ENCODE measurements at regions not wholly inside any gene's neighbourhood (a gene's known extent, or its start where the extent isn't known, plus 50 kb on each side); places are given as distances from the start of the nearest gene placed in this dataset.

DNA sequence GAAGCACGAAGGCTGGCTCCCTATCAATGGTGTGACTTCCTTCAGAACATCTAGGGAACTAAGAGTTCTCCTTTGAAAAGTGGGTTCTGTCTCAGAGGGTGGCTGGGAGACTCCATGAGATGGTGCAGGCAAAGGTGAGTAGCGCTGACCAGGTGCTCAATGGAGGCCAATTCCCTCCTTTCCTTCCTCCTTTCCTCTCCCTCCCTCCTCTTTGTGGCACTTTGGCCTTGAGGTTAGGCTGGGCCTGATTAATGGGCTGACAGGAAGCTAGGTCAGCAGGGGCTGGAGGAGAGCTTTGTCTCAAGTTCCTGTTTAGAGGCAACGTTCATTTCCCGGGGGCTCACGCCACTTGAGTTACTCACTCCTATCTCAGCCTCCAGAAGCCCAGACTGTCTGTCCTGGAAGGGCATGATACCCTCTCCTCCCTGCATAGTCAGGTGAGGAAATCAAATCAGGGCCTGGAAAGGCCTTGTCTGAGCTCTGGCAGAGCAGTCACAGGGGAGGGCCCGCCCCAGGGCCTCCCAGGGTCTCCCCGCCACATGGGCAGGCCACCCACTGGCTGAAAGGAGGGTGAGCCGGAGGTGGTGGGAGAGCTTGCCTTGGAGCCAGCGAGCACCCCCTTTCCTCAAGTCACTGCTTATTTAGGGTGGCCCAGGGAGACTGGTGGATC lies 58.4 kb upstream of the SSBP3 start:
- Histone ChIP-seq H3K36me3 (no peaks in the 10 kb centered on the region), H3K27me3 (replicated peaks) (no peaks in the 10 kb centered on the region), H3K4me3 (no peak overlapping the region), H3K4me1 (replicated peaks) (peaks cover 8% of the 10 kb centered on the region), H3K9me3 (replicated peaks) (no peaks in the 10 kb centered on the region), H3K27ac (no peak overlapping the region)
- DNase-seq (ENCODE audit: low read depth in 1 of 2, low spot score in 2 of 2), result no peak

- Histone ChIP-seq H3K9me3 (replicated peaks) (no peaks in the 10 kb centered on the region), H3K36me3 (no peaks in the 10 kb centered on the region), H3K27ac (no peak overlapping the region), H3K4me3 (no peak overlapping the region), H3K4me1 (replicated peaks) (peaks cover 8% of the 10 kb centered on the region), H3K27me3 (replicated peaks) (no peaks in the 10 kb centered on the region)
- no peak for DNase-seq (ENCODE audit: low read depth in 1 of 2, low spot score in 2 of 2)
These were observed 57.9 kb upstream of the SSBP3 start for GRCh38 chr1:54464031-54464476.

DNA sequence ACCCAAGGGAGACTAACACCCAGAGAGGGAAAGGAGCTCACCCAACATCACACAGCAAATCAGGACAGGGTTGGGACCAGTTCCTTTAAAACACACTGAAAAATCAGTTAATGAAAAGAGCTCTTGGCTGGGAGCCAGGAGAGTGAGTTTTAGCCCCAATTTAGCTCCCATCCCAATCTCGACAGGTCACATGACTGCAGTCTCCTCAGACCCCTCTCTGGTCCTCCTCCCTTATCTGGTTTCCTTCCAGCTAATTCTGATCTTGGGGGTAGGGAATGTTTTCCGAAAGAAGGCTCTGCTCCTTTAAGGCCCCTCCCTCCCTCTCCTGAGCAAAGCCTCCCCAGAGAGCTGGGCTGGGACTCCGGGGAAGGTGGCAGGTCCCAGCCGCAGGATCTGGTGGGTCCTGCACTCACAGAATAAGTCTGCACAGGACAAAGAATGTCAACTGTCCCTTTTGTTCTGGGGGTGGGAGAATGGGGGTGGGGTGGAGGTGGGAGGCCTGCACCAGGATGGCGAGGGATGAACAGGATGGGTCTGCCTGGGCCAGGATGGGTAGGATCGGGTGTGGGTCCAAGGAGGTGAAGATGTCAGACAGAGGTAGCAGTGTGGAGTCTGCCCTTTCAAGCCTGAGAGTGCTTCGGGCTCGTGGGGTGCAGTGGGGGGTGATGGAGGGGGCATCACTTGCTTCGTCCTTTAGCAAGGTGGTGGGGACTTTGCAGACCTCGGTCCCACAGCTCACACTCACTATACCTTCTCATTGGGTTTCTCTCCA lies 57.3 kb upstream of the SSBP3 start:
- Histone ChIP-seq H3K27ac (no peak overlapping the region), H3K9me3 (replicated peaks) (no peaks in the 10 kb centered on the region), H3K27me3 (replicated peaks) (no peaks in the 10 kb centered on the region), H3K4me3 (no peak overlapping the region), H3K4me1 (replicated peaks) (peaks cover 8% of the 10 kb centered on the region), H3K36me3 (no peaks in the 10 kb centered on the region)
- no peak for DNase-seq (ENCODE audit: low read depth in 1 of 2, low spot score in 2 of 2)

DNA sequence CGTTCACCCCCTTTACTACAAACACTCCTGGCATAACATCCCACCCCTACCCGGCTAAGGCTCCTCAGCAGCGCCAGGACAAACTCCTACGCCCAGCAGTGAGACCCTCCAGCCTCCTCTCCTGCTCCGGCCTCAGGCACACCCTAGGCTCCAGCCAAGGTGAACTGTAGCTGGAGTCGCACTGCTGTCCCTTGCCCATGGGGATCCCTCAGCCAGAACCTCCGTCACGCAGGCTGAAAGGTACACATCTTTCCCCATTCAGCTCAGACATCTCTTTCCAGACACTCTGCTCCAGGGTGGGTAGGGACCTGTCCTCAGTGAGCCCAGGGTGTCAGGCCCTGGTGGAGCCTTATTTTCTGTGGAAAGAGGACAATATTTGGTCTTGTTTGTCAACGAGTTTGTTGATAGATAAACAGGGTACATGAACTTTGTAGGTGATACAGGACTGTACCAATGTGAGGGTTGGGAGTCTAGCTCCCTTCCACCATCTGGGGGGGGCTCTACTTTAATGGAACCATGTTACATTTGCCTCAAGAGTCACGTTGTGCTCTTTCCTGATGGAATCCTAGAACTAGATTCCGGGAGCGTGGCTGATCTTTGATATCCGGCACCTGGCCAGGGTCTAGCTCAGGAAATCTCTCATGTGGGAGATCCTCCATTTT lies 56.5 kb upstream of the SSBP3 start:
- H3K4me3 ChIP-seq, result no peak overlapping the region
- no peaks in the 10 kb centered on the region for H3K9me3 ChIP-seq (replicated peaks)
- peaks cover 8% of the 10 kb centered on the region for H3K4me1 ChIP-seq (replicated peaks)
- no peaks in the 10 kb centered on the region for H3K27me3 ChIP-seq (replicated peaks)
- no peak for DNase-seq (ENCODE audit: low read depth in 1 of 2, low spot score in 2 of 2)
- H3K36me3 ChIP-seq, result no peaks in the 10 kb centered on the region
- H3K27ac ChIP-seq, result no peak overlapping the region

GRCh38 chr1:54461731-54462596 lies 55.8 kb upstream of the SSBP3 start:
- H3K36me3 ChIP-seq, result no peaks in the 10 kb centered on the region
- H3K27me3 ChIP-seq (replicated peaks), result no peaks in the 10 kb centered on the region

GRCh38 chr1:54460861-54461387 lies 54.7 kb upstream of the SSBP3 start:
- Histone ChIP-seq H3K4me1 (replicated peaks) (peaks cover 8% of the 10 kb centered on the region), H3K27ac (no peak overlapping the region), H3K36me3 (no peaks in the 10 kb centered on the region), H3K27me3 (replicated peaks) (no peaks in the 10 kb centered on the region), H3K4me3 (no peak overlapping the region), H3K9me3 (replicated peaks) (no peaks in the 10 kb centered on the region)
- DNase-seq (ENCODE audit: low read depth in 1 of 2, low spot score in 2 of 2), result no peak

More at GRCh38 chr1:54461731-54462596, 55.8 kb upstream of the SSBP3 start:
- no peak for DNase-seq (ENCODE audit: low read depth in 1 of 2, low spot score in 2 of 2)
- Histone ChIP-seq H3K9me3 (replicated peaks) (no peaks in the 10 kb centered on the region), H3K4me3 (no peak overlapping the region), H3K4me1 (replicated peaks) (peaks cover 8% of the 10 kb centered on the region), H3K27ac (no peak overlapping the region)

GRCh38 chr1:54460351-54460750 lies 54.2 kb upstream of the SSBP3 start:
- peaks cover 8% of the 10 kb centered on the region for H3K4me1 ChIP-seq (replicated peaks)
- no peak for DNase-seq (ENCODE audit: low read depth in 1 of 2, low spot score in 2 of 2)

GRCh38 chr1:54459726-54460191 lies 53.6 kb upstream of the SSBP3 start:
- no peak for DNase-seq (ENCODE audit: low read depth in 1 of 2, low spot score in 2 of 2)
- H3K27me3 ChIP-seq (replicated peaks), result no peaks in the 10 kb centered on the region
- peaks cover 6% of the 10 kb centered on the region for H3K4me1 ChIP-seq (replicated peaks)
- no peaks in the 10 kb centered on the region for H3K9me3 ChIP-seq (replicated peaks)
- no peaks in the 10 kb centered on the region for H3K36me3 ChIP-seq
- H3K27ac ChIP-seq, result no peak overlapping the region
- no peak overlapping the region for H3K4me3 ChIP-seq

More at GRCh38 chr1:54460351-54460750, 54.2 kb upstream of the SSBP3 start:
- Histone ChIP-seq H3K9me3 (replicated peaks) (no peaks in the 10 kb centered on the region), H3K27ac (no peak overlapping the region), H3K4me3 (no peak overlapping the region), H3K36me3 (no peaks in the 10 kb centered on the region), H3K27me3 (replicated peaks) (no peaks in the 10 kb centered on the region)

GRCh38 chr1:54459140-54459539 lies 52.9 kb upstream of the SSBP3 start:
- Histone ChIP-seq H3K36me3 (no peaks in the 10 kb centered on the region), H3K4me3 (no peak overlapping the region), H3K4me1 (replicated peaks) (no peaks in the 10 kb centered on the region; the same call in 1 of the 2 replicates), H3K9me3 (replicated peaks) (no peaks in the 10 kb centered on the region), H3K27ac (no peak overlapping the region), H3K27me3 (replicated peaks) (no peaks in the 10 kb centered on the region)
- no peak for DNase-seq (ENCODE audit: low read depth in 1 of 2, low spot score in 2 of 2)

GRCh38 chr1:54456921-54457529 lies 50.8 kb upstream of the SSBP3 start:
- Histone ChIP-seq H3K27ac (no peak overlapping the region), H3K27me3 (replicated peaks) (no peaks in the 10 kb centered on the region), H3K36me3 (no peaks in the 10 kb centered on the region), H3K4me1 (replicated peaks) (no peaks in the 10 kb centered on the region), H3K4me3 (no peak overlapping the region), H3K9me3 (replicated peaks) (no peaks in the 10 kb centered on the region)
- DNase-seq (ENCODE audit: low read depth in 1 of 2, low spot score in 2 of 2), result no peak

GRCh38 chr1:54456361-54456760 lies 50.2 kb upstream of the SSBP3 start:
- Histone ChIP-seq H3K27ac (no peak overlapping the region), H3K4me3 (no peak overlapping the region), H3K36me3 (no peaks in the 10 kb centered on the region), H3K27me3 (replicated peaks) (no peaks in the 10 kb centered on the region), H3K9me3 (replicated peaks) (no peaks in the 10 kb centered on the region), H3K4me1 (replicated peaks) (no peaks in the 10 kb centered on the region)
- DNase-seq (ENCODE audit: low read depth in 1 of 2, low spot score in 2 of 2), result no peak

All from SJSA1 (cell line).